GM19023 (cell line): ENCODE measurements at regions not wholly inside any gene's neighbourhood (a gene's known extent, or its start where the extent isn't known, plus 50 kb on each side); places are given as distances from the start of the nearest gene placed in this dataset.

Experiments
- ATAC-seq: cut with Tn5 transposase; IDR thresholded peaks from one replicate; pipeline ENCODE4 v1.9.1; 2021; ENCODE audit warnings: mild to moderate bottlenecking, moderate library complexity; ENCODE audit not compliant: unreplicated experiment

DNA sequence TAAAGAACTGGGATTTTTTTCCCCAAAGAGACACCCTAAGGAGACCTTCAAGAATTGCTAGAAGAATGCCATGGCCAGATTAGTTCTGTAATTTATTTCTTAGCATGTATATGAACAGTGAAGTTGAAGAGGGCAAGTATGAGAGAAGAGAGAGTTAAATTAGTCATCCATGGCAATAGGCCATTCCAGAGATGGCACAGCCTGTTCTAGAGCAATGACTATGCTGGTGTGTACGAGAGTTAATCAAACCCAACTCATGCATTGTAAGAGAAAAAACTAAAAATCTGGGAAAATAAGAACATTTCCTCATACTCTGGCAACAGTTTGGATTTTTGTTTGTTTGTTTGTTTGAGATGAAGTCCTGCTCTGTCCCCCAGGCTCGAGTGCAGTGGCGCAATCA is 112.1 kb upstream of the PIK3C3 start:
- ATAC-seq, result no peak

- ATAC-seq, result no peak
Measured at GRCh38 chr18:41829647-41830516, 125.2 kb upstream of the PIK3C3 start.

GRCh38 chr18:41828137-41828536 is 126.9 kb upstream of the PIK3C3 start:
- no peak for ATAC-seq

DNA sequence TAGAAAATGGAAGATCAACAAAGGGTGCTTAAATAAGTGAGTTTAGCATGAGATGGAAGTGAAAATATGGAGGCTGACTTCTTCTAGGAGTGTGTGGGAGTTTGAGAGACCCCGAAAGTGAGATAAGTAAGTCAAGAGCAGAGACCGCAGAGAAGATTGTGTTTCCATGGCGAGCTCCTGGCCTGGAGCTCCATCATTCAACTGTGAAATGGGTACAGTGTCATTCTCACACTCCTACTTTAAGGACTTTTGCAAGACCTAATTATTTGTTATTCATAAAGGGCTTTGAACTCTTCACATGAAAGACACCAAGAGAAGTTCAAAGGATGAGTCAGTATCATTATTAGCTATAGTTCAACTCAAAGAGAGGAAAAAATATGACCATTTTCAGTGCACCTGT is 134.2 kb upstream of the PIK3C3 start:
- no peak for ATAC-seq

DNA sequence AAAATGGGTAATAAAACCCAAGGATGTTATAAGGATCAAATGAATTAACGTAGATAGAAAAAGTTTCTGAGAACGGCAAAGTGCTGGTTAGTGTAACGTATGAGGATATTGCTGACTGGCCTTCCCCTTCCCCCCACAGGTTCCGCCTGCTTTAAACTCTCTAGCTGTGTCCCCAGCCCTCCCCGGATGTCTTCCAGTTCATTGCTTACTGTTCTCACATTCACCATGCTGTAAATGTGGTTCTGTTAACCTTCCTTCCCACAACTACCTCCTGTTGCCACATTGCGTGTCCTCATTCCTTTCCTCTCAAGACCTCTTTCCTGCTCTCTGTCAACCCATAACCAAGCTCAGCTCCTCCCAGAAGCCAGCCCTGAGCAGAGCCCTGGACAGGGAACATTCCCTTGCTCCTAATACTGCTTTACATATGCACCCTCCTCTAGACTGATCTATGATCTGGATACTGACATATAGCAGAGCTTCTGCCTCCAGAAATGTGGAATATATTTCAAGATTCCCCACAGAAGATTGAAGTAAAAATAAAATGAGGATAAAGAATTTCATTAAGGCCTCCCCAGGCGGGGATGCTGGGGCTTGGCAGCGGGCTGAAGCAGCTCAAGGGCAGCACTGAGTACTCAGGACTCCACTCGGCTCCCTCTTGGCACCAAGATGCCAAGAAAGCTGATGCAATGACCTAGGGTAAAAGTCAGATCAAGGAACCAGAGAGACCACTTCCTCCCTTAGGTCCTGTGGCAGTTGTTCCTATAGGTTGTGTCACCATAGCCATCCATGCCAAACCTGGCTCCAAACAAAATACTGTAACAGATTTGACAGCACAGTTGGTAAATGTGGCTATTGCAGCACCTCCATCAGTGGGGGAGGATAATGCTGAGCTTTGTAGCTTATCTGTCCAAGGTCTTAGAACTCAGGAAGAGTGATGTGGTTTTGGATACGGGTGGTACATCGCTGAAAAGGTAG is 136.4 kb upstream of the PIK3C3 start:
- no peak for ATAC-seq

DNA sequence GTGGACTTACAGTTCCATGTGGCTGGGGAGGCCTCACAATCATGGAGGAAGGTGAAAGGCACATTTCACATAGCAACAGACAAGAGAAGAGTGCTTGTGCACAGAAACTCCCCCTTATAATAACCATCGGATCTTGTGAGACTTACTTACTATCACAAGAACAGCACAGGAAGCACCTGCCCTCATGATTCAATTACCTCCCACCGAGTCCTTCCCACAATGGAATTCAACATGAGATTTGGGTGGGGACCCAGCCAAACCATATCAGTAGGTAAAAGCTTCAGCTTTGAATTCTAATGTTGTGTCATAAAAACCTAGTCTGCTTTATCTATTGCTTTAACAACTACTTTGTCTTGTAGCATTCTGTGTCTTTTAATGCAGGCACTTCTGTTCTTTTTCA is 140.4 kb upstream of the PIK3C3 start:
- ATAC-seq, result no peak

DNA sequence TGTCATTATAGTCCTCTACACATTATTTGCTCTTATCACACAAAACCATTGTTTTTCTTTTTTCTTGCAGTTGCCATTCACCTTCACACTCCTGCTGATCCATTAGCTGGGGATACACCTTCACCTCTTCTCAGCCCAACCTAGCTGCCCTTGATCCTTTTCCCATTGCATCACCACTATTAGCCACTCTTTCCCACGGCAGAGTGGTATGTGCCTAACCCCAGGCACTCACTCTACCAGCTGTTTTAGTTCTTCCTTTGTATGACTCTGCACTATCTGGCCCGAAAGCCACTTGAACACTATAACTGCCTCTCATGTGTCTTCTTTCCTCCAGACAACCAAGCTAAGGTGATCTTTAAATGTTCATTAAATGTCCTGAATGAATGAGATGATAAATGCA is 145.4 kb upstream of the PIK3C3 start:
- no peak for ATAC-seq

- ATAC-seq, result no peak
Measured at GRCh38 chr18:41805341-41805740, 149.7 kb upstream of the PIK3C3 start.

DNA sequence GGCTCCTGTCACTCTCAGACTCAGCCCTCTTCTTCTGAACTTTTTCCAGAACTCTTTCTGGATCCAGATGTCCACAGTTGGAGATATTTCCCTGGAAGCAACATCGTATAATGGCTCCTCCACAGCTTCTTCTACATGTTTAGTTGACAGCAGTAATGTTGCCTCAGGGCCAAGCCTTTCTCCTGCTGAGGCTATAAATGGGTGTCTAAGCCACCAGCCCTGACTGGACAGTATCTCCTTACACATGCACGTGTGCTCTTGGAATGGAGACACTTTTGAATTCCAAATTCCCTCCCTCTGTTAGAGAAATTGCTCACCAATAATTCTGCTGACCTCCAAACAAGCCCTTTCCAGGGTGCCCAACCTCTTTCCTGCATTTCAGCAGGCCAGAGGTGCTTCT is 156.2 kb upstream of the PIK3C3 start:
- no peak for ATAC-seq

DNA sequence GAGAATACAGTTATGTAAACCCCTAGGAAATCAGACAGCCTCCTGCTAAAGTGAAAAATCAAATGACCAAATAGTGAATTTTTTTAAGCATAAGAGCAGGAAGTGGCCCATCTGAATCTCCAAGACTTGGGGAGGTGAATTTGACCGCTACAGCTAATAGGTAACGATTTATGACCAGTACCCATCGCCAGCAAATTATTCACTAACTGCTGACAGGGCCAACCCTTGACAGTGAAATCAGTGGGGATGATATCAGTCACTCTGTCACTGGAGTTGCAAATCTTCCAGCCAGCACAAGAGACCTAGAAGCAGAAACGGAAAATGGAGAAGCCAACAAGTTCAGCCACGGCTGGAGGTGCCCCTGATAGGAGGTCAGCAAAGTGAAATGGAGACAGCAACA is 164.3 kb upstream of the PIK3C3 start:
- no peak for ATAC-seq

GRCh38 chr18:41789001-41789400 is 166.0 kb upstream of the PIK3C3 start:
- ATAC-seq, result no peak

- no peak for ATAC-seq
Measured at GRCh38 chr18:41783879-41784278, 171.2 kb upstream of the PIK3C3 start.

GRCh38 chr18:41783065-41783818 is 171.8 kb upstream of the PIK3C3 start:
- ATAC-seq, result no peak

- no peak for ATAC-seq
Measured at GRCh38 chr18:41771973-41772372, 183.1 kb upstream of the PIK3C3 start.

- ATAC-seq, result no peak
Measured at GRCh38 chr18:41769265-41769664, 185.8 kb upstream of the PIK3C3 start.

DNA sequence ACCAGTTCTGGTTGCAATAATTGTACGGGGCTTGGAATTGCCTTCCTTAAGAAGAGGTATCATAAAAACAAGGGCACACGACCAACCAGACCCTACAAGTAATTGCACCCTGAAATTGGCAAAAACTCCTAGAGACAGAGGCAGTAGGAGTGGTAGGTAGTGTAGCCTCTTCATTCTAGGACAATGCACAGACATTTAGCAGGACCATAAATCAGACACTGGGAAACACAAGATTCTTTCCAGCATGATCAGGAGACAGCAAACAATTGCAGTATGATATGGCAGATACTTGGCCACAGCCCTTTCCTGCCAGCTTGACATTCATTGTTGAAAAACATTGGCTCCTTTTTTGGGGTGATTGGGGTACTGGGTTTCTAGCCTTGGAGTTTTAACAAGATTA is 186.6 kb upstream of the PIK3C3 start:
- no peak for ATAC-seq

- no peak for ATAC-seq
Measured at GRCh38 chr18:41767960-41768359, 187.1 kb upstream of the PIK3C3 start.

DNA sequence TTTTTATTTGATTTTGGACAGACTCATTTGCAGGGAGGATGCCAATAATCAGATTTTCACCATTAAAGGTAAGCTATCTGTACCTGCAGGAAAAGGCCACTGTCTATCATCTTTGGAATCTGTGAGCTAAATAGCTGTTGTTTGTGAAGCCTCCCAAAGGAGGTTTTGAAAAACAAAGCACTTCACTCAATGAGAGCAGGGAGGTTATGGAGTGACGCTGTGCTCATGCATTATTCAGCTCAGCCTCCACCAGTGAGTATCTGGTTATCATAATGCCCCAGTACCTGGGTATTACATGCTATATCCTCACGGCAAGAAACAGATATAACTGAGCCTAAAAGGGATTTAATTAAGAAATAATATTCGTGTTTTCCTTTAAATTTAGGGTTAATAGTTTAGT is 189.6 kb upstream of the PIK3C3 start:
- ATAC-seq, result no peak

DNA sequence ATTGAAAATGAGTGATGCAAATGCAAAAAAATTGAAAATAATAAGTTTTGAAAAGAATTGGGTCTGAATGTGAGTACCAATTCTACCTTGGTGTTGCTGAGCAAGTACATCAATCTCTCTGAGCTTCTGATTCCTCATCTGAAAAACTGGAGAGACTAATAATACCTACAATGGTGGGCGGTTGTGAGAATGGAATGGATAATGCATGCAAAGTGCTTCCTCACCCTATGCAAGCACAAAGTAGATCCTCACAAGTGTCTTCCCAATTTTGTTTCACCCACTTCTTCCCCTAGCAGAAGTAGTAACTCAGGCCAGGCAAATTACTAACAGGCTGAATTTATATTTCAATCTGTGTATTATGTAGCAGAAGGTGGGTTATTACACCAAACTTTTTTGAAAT is 191.7 kb upstream of the PIK3C3 start:
- ATAC-seq, result no peak

- no peak for ATAC-seq
Measured at GRCh38 chr18:41761333-41762018, 193.6 kb upstream of the PIK3C3 start.

GRCh38 chr18:41758534-41758933 is 196.5 kb upstream of the PIK3C3 start:
- no peak for ATAC-seq
